BJ (cell line): ENCODE measurements at regions not wholly inside any gene's neighbourhood (a gene's known extent, or its start where the extent isn't known, plus 50 kb on each side); places are given as distances from the start of the nearest gene placed in this dataset.

Experiments
- CTCF ChIA-PET: fragments of 350-600 bp; formaldehyde crosslinking; extraction: SDS; loops from one replicate; lab custom pipeline; 2021; ENCODE audit warnings: antibody characterized with exemption, inconsistent platforms; lab: Yijun Ruan, JAX
- POLR2A ChIA-PET: fragments of 300-600 bp; sonication (Branson Sonifier 250); formaldehyde crosslinking; extraction: SDS; loops from one replicate; lab custom pipeline; 2021; ENCODE audit warnings: antibody characterized with exemption; lab: Charles Lee
- DNase-seq: peaks from one replicate; pipeline ENCODE4 v3.0.0-alpha.2; 2011; ENCODE audit warnings: low read depth
- H3K27me3 ChIP-seq: 2 replicates; pipeline ENCODE4 v1.6.0; 2011; ENCODE audit warnings: low read length; ENCODE audit not compliant: control insufficient read depth, insufficient read depth
- H3K36me3 ChIP-seq: 2 replicates; pipeline ENCODE4 v1.5.1; 2011; ENCODE audit warnings: low read length; ENCODE audit not compliant: control insufficient read depth, insufficient read depth
- H3K4me3 ChIP-seq: 2 replicates; pipeline ENCODE4 v1.5.1; 2011; ENCODE audit warnings: low read depth, mild to moderate bottlenecking, control low read depth, low read length
- TF ChIP-seq, protein P1 (sequence below): IDR thresholded peaks from 2 replicates; pipeline ENCODE4 v1.5.1; 2011; ENCODE audit warnings: low read depth, mild to moderate bottlenecking, control low read depth, inconsistent platforms, low read length, moderate library complexity; ENCODE audit not compliant: insufficient read depth

DNA sequence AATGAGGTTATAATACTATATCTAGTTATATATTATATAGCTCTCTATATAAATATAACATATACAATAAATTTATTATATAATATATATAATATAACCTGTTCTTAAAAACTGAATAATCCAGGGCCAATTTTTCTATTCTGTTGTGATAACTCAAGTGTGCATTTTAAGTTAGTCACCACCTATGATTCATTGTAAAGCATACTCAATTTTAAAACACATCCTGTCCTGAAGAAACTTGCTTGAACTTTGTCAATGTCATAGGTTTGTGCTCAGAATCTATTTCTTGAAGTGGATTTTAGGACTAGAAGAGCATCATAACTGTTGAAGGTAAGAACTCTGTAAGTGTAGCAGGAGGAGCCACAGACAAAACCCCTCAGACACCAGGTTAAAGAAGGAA lies 1209.8 kb downstream of the REEP3 start:
- POLR2A ChIA-PET = no interaction called here
- Histone ChIP-seq H3K36me3 (no peaks in the 10 kb centered on the region), H3K4me3 (no peak overlapping the region), H3K27me3 (no peaks in the 10 kb centered on the region)
- TF ChIP-seq, protein P1, sequence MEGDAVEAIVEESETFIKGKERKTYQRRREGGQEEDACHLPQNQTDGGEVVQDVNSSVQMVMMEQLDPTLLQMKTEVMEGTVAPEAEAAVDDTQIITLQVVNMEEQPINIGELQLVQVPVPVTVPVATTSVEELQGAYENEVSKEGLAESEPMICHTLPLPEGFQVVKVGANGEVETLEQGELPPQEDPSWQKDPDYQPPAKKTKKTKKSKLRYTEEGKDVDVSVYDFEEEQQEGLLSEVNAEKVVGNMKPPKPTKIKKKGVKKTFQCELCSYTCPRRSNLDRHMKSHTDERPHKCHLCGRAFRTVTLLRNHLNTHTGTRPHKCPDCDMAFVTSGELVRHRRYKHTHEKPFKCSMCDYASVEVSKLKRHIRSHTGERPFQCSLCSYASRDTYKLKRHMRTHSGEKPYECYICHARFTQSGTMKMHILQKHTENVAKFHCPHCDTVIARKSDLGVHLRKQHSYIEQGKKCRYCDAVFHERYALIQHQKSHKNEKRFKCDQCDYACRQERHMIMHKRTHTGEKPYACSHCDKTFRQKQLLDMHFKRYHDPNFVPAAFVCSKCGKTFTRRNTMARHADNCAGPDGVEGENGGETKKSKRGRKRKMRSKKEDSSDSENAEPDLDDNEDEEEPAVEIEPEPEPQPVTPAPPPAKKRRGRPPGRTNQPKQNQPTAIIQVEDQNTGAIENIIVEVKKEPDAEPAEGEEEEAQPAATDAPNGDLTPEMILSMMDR = no peak
- CTCF ChIA-PET = no interaction called here
- DNase-seq = no peak

DNA sequence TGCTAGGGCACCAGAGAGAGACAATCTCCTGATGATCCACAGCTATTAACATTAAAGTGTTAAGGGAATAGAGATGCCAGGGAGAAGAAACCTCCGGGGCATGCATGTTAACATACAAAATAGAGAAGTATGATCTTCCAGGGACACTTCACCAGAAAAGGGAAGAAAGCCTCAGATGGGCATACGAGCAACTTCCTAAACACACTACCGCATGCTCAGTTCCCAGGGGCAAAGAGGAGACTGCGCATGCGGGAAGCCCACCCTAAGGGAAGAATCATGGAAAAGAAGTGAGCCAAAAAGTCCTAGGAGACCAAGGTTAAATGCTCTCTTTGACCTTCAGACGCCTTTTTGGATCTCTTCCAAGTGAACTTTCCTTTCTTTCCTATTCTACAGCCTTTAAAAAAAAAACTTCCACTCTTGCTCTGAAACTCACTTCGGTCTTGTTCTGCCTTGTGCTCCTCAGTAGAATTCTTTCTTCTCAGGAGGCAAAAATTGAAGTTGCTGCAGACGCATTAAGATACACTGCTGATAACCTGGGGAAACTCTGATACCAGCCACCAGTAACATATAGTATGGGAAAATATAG lies 1211.3 kb downstream of the REEP3 start:
- TF ChIP-seq, protein P1 = no peak
- H3K36me3 ChIP-seq = no peaks in the 10 kb centered on the region
- DNase-seq = no peak
- H3K27me3 ChIP-seq = no peaks in the 10 kb centered on the region
- no peak overlapping the region for H3K4me3 ChIP-seq
- ChIA-PET CTCF (no interaction called here), POLR2A (no interaction called here)

DNA sequence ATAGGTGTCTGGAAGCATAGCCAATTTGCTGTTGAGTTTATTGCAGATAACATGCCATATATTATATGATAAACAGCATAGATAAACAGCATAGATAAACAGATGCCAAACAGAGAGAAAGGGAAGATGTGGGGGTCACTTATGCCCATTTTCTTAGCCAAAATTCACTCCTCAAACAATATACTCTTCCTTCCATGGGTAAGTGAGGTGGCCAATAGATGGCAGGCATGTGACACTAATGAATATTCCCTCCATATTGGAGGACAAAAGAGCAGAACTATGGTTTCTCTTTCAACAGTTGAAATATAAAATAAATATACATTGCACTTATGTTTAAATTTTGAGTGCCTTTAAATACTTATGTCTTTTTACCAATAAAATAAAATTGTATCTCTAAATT lies 1212.8 kb downstream of the REEP3 start:
- POLR2A ChIA-PET = no interaction called here
- TF ChIP-seq, protein P1 = no peak
- CTCF ChIA-PET = no interaction called here
- Histone ChIP-seq H3K4me3 (no peak overlapping the region), H3K27me3 (no peaks in the 10 kb centered on the region), H3K36me3 (no peaks in the 10 kb centered on the region)
- DNase-seq = no peak

DNA sequence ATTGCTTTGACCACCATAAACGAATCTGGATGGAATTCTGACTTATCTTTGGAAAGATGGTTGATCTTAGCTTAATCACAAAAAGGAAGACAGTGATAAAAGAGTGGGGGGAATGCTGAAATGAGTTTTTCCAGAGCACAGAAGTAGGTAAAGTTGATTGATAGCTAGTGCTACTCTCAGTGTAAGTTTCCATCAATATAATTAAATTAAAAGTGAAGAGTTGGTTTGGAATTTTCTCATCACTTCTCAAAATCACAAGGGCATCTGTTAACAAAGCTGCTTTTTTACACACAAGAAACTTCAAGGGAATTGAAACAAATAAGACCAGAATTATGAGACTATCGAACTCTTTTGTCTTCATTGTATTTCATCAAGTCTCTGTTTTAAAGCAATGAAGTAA lies 1217.3 kb downstream of the REEP3 start:
- TF ChIP-seq, protein P1 = no peak
- Histone ChIP-seq H3K4me3 (no peak overlapping the region), H3K36me3 (no peaks in the 10 kb centered on the region), H3K27me3 (no peaks in the 10 kb centered on the region)
- POLR2A ChIA-PET = no interaction called here
- DNase-seq = no peak
- CTCF ChIA-PET = no interaction called here

DNA sequence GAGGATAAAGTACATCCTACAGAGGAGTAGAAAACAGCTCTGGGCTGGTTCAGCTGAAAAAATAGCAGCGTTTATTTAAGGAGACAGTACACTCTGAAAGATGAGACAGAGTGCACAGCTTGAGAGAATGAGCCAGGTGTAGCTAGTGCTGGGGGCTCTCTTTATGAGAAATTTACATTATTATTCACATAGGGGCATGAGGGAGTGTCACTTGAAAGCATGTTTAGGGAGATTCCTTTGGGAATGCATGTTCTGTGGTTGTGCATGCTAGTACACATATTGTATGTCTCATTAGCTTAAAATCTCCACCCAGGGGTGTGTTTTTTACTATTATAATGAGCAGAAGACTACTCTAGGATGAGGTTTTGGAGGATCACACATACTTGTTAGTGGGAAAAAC lies 1224.4 kb downstream of the REEP3 start:
- CTCF ChIA-PET = interaction anchor here (0.7 kb wide), 1 partner anchor 9 kb away, joined by 3 read pairs; no protein-coding TSS in a partner anchor
- no peaks in the 10 kb centered on the region for H3K36me3 ChIP-seq
- TF ChIP-seq, protein P1 = no peak
- POLR2A ChIA-PET = no interaction called here
- no peaks in the 10 kb centered on the region for H3K27me3 ChIP-seq
- no peak overlapping the region for H3K4me3 ChIP-seq
- DNase-seq = no peak
